Activated CD8-positive, alpha-beta memory T cell treated with anti-CD3 and anti-CD28 coated beads, Interleukin-2, amount 50 U/mL, for 1 hour (primary cell): ENCODE measurements at regions not wholly inside any gene's neighbourhood (a gene's known extent, or its start where the extent isn't known, plus 50 kb on each side); places are given as distances from the start of the nearest gene placed in this dataset.

Experiments used
- DNase-seq: peaks from one replicate; pipeline ENCODE4 v3.0.0-alpha.2; 2020; ENCODE audit errors: extremely low read depth

- no peak for DNase-seq
Measured at GRCh38 chr10:88023676-88024075, 160.3 kb downstream of the PTEN start.

DNA sequence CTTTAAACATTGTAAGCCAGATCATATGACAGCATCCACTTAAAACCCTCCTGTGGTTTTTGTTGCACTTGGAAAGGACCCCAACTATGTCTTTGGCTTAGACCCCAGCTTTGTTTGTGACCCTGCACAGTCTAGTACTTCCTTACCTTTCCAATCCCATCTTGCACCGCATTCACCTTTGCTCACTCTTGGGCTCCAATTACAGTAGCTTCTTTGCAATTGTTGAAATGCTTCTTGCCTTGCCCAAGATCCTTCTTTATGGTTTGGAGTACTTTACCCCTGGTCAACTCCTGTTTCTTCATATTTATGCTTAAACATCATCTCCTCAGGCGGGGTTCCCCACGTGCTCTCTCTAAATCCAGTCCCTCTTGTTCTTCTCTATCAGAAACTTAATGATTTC lies 162.6 kb downstream of the PTEN start:
- no peak for DNase-seq

DNA sequence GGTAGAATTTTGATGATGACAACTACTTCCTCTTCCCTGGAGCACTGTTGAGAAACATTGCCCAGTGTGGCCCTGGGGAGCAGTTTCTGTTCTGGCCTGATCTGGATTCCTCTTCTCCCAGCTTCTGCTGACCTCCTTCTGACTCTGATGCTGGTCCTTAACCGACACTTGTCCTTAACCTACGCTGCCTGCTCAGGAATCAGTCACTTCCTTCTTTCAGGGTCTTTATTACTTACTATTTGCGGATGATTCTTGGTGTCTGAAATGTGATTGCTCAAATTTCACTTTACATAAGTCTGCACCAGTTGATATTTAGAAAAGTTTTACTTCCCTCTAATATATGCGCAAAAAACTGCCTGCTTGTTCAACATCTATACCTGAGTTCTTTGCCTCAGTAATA lies 164.1 kb downstream of the PTEN start:
- DNase-seq, result no peak

GRCh38 chr10:88028072-88028471 lies 164.6 kb downstream of the PTEN start:
- DNase-seq, result no peak

GRCh38 chr10:88028654-88029053 lies 165.2 kb downstream of the PTEN start:
- DNase-seq, result no peak

DNA sequence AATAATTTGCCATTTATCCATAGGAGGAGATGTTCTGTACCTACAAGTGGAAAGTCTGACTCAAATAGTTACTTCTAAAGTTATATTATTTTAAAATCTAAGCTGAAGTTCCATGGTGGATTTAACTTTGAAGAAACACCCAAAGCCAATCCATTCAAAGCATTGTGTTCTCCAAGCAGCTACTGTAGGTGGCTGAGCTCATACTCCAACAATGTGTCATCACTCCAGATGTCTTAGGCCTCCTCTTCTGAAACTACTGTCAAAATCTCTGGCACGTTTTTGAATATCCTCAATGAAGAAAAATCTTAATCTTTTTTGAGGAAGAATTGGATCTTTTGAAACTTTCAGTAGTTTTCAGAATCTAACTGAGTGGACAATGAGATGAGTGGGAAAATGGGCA lies 169.1 kb downstream of the PTEN start:
- DNase-seq, result no peak

- no peak for DNase-seq
Measured at GRCh38 chr10:88033385-88033784, 170.0 kb downstream of the PTEN start.

- no peak for DNase-seq
Measured at GRCh38 chr10:88033793-88034192, 170.4 kb downstream of the PTEN start.

DNA sequence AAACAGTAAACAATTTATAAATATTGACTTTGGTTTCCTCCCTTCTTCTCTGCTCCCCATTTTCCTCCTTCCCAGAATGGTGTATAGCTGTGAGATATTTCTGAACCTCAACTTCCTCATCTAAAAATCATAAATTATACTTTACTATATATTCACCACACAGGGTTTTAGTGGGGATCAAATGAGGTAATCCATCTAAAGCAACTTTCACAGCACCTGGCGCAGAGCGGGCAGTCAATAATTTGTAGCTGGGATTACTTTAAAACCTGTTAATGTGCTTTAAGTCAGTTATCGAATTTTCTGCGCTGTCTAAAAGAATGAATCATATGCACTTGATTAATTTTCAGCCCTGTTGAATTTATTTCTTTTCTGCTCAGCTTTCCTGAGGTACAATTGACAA lies 172.7 kb downstream of the PTEN start:
- no peak for DNase-seq

GRCh38 chr10:88037623-88038022 lies 174.2 kb downstream of the PTEN start:
- DNase-seq, result no peak

DNA sequence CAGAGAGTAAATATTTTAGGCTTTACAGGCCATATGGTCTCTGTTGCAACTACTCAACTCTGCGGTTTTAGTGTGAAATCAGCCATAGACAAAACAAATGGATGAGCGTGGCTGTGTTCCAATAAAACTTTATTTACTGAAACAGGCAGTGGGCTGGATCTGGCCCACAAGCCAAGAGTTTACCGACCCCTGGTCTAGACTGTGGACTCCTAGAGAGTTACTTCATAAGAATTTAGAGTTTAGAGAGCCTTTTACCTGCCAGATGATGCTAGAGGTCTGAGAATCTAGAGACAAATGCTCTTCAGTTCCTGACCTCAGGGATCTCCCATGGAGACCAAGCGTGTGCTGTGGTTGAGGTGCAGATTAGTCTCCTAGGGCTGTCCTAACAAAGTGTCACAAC lies 174.8 kb downstream of the PTEN start:
- no peak for DNase-seq

DNA sequence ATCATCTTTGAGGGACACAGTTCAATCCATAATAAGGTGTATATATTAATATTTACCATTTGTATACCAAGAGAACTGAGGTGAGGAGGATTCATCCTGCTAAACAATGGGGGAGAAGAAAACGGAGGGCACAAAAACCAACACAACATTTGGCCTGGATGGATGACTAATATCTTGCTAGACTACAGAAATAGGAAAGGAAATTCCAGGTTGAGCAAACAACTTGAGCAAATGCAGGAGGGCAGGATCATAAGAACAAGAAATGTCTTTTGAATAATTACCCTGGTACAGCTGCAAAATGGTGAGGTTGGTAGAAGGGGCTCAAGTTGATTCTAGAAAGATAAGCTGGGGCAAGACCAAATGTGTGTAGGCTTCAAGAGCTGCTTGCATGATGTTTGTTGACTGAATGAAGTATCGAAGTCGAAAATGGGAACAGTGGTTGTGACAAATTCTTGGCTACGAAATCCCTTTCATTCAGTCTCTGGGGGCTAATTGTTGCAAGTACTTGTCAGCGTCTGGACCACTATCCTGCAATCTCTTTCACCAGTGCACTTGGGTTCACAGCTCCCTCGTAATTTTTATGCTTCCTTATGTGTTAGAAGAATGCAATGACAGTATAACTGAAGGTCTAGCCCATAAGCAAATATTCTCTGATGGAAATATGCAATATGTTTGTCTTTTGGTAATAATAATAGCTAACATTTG lies 176.2 kb downstream of the PTEN start:
- no peak for DNase-seq

DNA sequence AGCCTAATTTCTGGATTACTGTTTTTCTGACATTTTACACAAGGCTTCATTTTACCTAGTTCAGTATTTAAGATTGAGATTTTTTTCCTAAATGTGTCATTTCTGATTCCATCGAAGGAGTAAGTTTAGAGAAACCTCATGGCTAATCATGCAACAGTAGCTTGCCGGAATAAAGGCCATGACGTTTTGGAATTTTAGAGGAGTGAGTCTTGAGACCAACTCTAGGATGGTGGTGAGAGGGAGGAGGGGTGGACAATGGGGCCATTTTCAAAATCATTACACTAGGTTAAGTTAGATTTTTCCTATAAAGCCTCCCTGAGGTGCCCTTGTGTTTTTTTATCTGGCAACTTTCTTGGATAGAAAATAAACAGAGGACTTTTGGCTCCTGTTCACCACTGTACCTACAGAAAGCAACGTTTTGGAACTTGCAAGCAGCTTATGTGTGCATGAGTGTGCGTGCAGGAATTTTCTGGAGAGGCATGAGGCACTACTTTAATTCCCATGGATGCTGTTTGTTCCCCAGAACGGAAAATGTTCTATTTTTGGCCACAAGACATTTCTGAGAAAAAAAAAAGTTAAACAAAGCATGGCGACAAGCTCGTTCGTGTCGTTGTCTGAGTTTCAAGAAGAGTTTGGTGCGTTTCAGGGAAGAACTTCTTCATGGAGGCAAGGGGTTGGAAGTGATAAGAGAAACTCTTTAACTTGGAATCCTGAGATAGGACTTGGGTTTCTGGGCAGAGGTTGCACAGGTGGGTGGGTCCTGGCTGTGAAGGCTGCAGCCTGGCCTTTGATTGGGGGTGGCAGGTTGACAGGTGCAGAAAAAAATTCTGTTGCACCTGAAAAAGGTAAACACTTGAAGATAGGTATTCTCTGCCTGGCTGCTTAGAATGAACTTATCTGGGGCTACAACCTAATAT lies 178.1 kb downstream of the PTEN start:
- DNase-seq, result no peak

DNA sequence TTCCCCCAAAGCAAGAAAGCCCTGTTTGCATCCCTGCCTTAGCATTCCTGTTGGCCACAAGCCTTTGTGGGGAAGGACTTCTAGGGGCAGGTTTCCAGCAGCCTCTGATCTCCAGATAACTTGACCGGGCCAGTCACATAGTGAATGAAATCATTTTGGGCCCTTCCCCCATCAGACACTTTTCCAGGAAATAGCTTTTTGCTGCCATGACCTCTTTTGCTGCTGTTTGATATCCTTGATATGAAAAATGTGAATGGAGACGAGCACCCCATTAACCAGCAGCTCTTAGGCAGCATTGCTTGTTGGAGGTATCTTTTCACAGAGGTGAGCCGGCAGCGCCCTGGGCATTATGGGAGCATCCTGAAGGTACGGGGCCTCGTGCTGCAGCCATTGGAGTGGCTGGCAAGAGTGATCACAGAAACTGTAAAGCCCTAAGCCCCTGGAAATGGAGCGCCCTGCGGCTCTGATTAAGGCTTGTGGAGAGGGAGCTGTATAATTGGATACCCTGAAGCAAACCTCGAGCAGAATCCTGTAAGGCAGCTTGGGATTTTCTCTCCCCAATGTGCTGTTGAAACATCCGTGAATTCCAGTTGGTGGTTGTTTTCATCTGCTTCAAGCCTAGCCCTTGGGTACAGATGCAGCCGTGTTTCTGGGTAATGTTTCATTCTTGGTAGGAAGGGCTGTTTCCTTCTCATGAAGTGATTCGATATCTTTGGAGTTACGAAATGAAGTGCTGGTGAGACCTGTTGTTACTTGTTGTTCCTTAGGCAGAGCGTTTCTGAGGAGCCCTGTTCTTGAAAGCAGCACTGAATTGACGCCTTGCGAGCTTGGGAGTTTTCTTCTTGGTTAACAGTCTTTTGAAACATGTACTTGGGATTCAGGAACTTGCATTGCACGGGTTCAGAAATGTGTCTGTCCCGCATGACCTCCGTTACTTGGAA lies 179.0 kb downstream of the PTEN start:
- DNase-seq, result no peak

GRCh38 chr10:88045096-88045495 lies 181.7 kb downstream of the PTEN start:
- no peak for DNase-seq

DNA sequence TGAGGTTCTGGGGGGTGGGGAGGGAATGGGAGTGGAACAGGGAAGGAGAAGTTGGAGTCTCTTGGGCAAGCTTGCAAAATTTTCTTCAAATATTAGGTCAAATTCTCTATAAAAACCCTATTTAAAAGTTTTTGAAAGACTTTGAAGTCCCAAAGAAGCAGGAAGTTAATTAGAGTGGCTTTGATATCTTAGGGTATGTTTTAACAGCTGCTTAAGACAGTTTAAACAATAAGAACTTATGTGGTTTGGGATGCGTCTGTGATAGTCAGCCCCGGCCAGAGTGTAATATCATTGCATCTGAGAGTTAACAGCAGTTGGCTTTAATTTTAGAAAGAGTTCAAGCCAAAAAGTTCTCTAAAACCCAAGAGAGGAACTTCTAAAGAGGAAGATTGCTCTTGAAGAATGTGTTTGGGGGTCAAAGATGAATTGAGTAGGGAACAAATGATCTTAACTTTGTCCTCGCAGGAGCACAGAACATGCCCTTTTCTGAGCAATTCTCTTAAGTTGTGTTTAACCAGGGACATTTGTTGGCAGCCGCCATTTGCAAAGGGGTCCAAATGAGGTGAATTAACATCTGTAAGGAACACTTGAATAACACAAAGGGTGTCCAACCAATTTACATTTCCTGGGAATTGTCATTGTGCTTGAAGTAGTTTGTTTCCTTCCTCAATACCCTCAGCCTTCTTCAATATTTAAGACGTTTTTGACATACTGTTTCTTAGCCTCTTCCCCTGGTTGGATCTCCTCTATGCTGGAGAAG lies 182.4 kb downstream of the PTEN start:
- no peak for DNase-seq

- DNase-seq, result no peak
Measured at GRCh38 chr10:88047579-88047978, 184.2 kb downstream of the PTEN start.

DNA sequence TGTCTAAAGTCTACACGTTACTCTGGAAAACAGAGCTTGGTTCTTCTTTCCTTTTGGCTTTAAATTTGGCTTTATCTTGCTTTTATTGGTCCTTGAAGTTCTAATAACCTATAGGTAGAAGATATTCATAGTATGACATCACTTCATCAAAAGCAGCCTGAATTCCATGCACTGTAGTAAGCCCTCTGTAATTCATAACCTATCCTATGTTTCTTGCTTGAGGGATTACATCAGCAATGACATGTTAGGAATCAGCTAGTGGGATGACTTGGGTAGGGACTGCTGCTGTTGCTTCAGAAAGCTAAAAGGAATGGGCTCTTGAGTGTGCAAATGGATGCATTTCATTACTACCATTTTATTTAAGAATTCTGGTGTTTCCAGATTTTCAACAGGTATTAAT lies 184.9 kb downstream of the PTEN start:
- no peak for DNase-seq

DNA sequence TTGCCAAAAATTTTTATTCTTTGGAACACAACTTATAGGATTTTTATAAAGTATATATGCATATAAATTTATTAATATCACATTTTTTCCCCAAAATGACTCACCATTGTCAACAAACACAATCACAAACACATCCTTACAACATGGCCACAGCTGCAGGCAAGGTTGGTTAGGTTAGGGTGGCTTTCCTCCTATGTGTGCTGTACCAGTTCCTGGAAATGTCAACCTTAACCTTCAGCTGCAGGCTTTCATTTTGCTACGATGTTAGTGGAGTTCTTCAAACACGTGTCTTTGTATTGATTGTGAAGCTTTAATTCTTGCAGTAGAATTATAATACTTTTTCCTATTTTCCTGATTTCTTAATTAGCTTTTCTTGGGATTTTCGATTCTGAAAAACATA lies 185.8 kb downstream of the PTEN start:
- DNase-seq, result no peak

- DNase-seq, result no peak
Measured at GRCh38 chr10:88057720-88058119, 194.3 kb downstream of the PTEN start.

- no peak for DNase-seq
Measured at GRCh38 chr10:88058750-88059149, 195.3 kb downstream of the PTEN start.
